ENCODE measurements at regions not wholly inside any gene's neighbourhood (a gene's known extent, or its start where the extent isn't known, plus 50 kb on each side); places are given as distances from the start of the nearest gene placed in this dataset.

DNA sequence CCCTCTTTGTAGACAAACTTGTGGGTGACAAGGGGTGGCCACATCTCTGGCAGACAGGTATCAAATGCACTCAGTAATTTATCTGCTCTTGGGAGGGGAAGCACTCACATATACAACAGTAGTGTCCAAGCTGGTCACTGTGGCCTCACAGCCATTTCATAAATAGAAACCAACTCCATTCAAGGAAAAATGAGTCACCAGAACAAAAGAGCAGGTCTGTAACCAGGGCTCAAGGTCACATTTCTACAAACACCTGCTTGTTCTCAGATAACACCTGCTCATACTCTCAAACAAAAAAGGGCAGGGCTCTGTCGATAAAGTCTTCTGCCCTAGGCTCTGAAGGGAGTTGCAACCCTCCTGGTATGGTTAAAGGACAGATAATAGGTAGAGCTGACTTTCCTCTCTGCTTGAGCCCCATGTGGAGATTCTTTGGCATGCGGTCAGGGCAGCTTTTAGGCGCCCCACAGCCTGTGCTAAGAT lies 459.0 kb downstream of the BCL11A start:
- Histone ChIP-seq H2BK120ac (ENCODE audit: low read depth, low read length) (no peak overlapping the region), H3K4me1 (ENCODE audit: control insufficient read depth, low read depth, low read length) (no peaks in the 10 kb centered on the region), H3K4ac (ENCODE audit: low read depth, low read length) (no peak overlapping the region), H3K18ac (ENCODE audit: low read length) (no peak overlapping the region), H3K79me1 (ENCODE audit: low read length) (no peaks in the 10 kb centered on the region), H3K4me3 (ENCODE audit: low read length) (no peak overlapping the region), H3K23ac (ENCODE audit: low read length) (no peak overlapping the region), H2AK5ac (ENCODE audit: low read length) (no peak overlapping the region), H3K56ac (ENCODE audit: low read length) (no peak overlapping the region), H2BK15ac (replicated peaks; ENCODE audit: low read depth) (no peak overlapping the region), H3K36me3 (ENCODE audit: control insufficient read depth, insufficient read depth, low read length) (no peaks in the 10 kb centered on the region), H4K8ac (ENCODE audit: low read depth, low read length) (no peak overlapping the region), H3K27me3 (ENCODE audit: insufficient read depth, low read length, poor library complexity) (no peaks in the 10 kb centered on the region), H2BK5ac (ENCODE audit: low read length) (no peak overlapping the region), H4K5ac (ENCODE audit: low read length) (no peak overlapping the region), H3K9ac (ENCODE audit: low read length) (no peak overlapping the region), H3K4me2 (ENCODE audit: low read length) (no peak overlapping the region), H3K27ac (ENCODE audit: low read depth, low read length) (no peak overlapping the region), H3K79me2 (ENCODE audit: control insufficient read depth, insufficient read depth, low read length) (no peaks in the 10 kb centered on the region)
- DNase-seq = no peak
- no CpG with 5 or more reads among the region's 3 CpGs for WGBS (ENCODE audit: extremely low coverage, insufficient coverage, low lambda C conversion rate)

DNA sequence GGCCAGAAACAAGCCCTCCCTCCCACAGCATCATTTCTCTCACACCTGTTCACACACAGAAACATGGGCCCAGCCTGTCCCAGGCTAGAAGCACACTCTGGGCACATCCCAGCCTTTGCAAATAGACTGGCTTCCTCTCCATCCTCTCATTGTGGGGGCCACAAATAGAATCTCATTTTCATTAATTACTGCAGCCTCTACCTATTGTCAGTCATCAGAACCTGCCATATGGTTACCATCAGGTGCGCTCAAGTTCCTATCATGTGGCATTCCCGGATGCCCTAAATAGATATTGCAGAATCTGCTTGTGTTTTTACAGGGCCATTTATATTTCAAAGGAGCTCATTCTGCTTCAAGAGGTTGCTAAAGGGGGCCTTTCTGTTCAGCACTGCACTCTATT lies 460.7 kb downstream of the BCL11A start:
- Histone ChIP-seq H3K56ac (ENCODE audit: low read length) (no peak overlapping the region), H3K18ac (ENCODE audit: low read length) (no peak overlapping the region), H3K79me1 (ENCODE audit: low read length) (no peaks in the 10 kb centered on the region), H3K4me1 (ENCODE audit: control insufficient read depth, low read depth, low read length) (no peaks in the 10 kb centered on the region), H4K5ac (ENCODE audit: low read length) (no peak overlapping the region), H3K4me3 (ENCODE audit: low read length) (no peak overlapping the region), H3K9ac (ENCODE audit: low read length) (no peak overlapping the region), H2AK5ac (ENCODE audit: low read length) (no peak overlapping the region), H2BK15ac (replicated peaks; ENCODE audit: low read depth) (no peak overlapping the region), H2BK5ac (ENCODE audit: low read length) (no peak overlapping the region), H4K8ac (ENCODE audit: low read depth, low read length) (no peak overlapping the region), H3K23ac (ENCODE audit: low read length) (no peak overlapping the region), H2BK120ac (ENCODE audit: low read depth, low read length) (no peak overlapping the region), H3K4ac (ENCODE audit: low read depth, low read length) (no peak overlapping the region), H3K27me3 (ENCODE audit: insufficient read depth, low read length, poor library complexity) (no peaks in the 10 kb centered on the region), H3K36me3 (ENCODE audit: control insufficient read depth, insufficient read depth, low read length) (no peaks in the 10 kb centered on the region), H3K4me2 (ENCODE audit: low read length) (no peak overlapping the region), H3K79me2 (ENCODE audit: control insufficient read depth, insufficient read depth, low read length) (no peaks in the 10 kb centered on the region), H3K27ac (ENCODE audit: low read depth, low read length) (no peak overlapping the region)
- no CpG with 5 or more reads among the region's 2 CpGs for WGBS (ENCODE audit: extremely low coverage, insufficient coverage, low lambda C conversion rate)
- DNase-seq = no peak

DNA sequence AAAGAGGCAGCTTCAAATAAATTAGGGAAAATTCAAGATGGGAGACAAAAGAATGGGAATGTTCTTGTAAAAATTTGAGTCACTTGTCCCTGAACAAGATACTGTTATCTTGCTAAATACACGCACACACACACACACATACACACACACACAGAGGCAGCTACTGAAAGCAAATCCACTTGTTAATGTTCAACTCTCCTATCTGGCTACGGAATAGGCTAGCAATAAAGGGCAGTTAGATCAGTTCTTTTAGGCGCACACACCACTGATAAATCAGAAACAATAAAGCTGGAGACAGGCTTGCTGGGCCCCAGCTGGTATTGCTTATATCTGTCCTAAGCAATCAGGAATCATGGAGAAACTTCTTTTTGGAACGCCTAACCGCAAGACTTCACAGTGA lies 461.6 kb downstream of the BCL11A start:
- H3K4me2 ChIP-seq (ENCODE audit: low read length) = no peak overlapping the region
- H2BK120ac ChIP-seq (ENCODE audit: low read depth, low read length) = no peak overlapping the region
- no peak overlapping the region for H4K5ac ChIP-seq (ENCODE audit: low read length)
- H3K4ac ChIP-seq (ENCODE audit: low read depth, low read length) = no peak overlapping the region
- H3K27me3 ChIP-seq (ENCODE audit: insufficient read depth, low read length, poor library complexity) = no peaks in the 10 kb centered on the region
- no peak overlapping the region for H4K8ac ChIP-seq (ENCODE audit: low read depth, low read length)
- H3K23ac ChIP-seq (ENCODE audit: low read length) = no peak overlapping the region
- H2AK5ac ChIP-seq (ENCODE audit: low read length) = no peak overlapping the region
- no peak for DNase-seq
- H2BK15ac ChIP-seq (replicated peaks; ENCODE audit: low read depth) = no peak overlapping the region
- no peaks in the 10 kb centered on the region for H3K36me3 ChIP-seq (ENCODE audit: control insufficient read depth, insufficient read depth, low read length)
- H3K56ac ChIP-seq (ENCODE audit: low read length) = no peak overlapping the region
- H3K18ac ChIP-seq (ENCODE audit: low read length) = no peak overlapping the region
- H2BK5ac ChIP-seq (ENCODE audit: low read length) = no peak overlapping the region
- H3K4me3 ChIP-seq (ENCODE audit: low read length) = no peak overlapping the region
- no peaks in the 10 kb centered on the region for H3K79me2 ChIP-seq (ENCODE audit: control insufficient read depth, insufficient read depth, low read length)
- H3K27ac ChIP-seq (ENCODE audit: low read depth, low read length) = no peak overlapping the region
- no CpG with 5 or more reads among the region's 5 CpGs for WGBS (ENCODE audit: extremely low coverage, insufficient coverage, low lambda C conversion rate)
- no peaks in the 10 kb centered on the region for H3K79me1 ChIP-seq (ENCODE audit: low read length)
- H3K4me1 ChIP-seq (ENCODE audit: control insufficient read depth, low read depth, low read length) = no peaks in the 10 kb centered on the region
- H3K9ac ChIP-seq (ENCODE audit: low read length) = no peak overlapping the region

DNA sequence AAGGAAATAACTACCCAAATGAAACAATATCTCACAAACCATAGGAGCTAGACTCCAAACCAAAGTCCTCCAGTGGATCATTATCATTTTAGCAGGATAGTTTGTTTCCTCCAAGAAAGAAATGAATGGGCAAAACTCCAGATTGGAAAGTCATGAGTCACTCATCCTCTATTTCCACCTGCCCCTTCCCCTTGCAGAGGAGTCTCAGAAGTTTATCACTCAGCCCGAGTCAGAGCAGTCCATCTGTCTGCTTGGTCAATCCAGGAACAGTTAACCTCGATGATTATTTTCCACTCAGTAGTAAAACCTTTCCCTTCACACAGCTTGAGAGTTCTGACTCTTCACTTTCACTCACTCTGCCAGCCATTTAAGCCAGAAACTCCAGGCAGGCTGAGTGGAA lies 462.2 kb downstream of the BCL11A start:
- H3K4me2 ChIP-seq (ENCODE audit: low read length) = no peak overlapping the region
- H3K23ac ChIP-seq (ENCODE audit: low read length) = no peak overlapping the region
- H3K4me3 ChIP-seq (ENCODE audit: low read length) = no peak overlapping the region
- H3K18ac ChIP-seq (ENCODE audit: low read length) = no peak overlapping the region
- H2BK15ac ChIP-seq (replicated peaks; ENCODE audit: low read depth) = no peak overlapping the region
- no peaks in the 10 kb centered on the region for H3K4me1 ChIP-seq (ENCODE audit: control insufficient read depth, low read depth, low read length)
- no peak overlapping the region for H2BK120ac ChIP-seq (ENCODE audit: low read depth, low read length)
- no peak overlapping the region for H3K4ac ChIP-seq (ENCODE audit: low read depth, low read length)
- no peaks in the 10 kb centered on the region for H3K36me3 ChIP-seq (ENCODE audit: control insufficient read depth, insufficient read depth, low read length)
- no peaks in the 10 kb centered on the region for H3K27me3 ChIP-seq (ENCODE audit: insufficient read depth, low read length, poor library complexity)
- H3K79me1 ChIP-seq (ENCODE audit: low read length) = no peaks in the 10 kb centered on the region
- no peak overlapping the region for H3K56ac ChIP-seq (ENCODE audit: low read length)
- H4K8ac ChIP-seq (ENCODE audit: low read depth, low read length) = no peak overlapping the region
- DNase-seq = no peak
- WGBS (ENCODE audit: extremely low coverage, insufficient coverage, low lambda C conversion rate) = no CpG with 5 or more reads among the region's 2 CpGs
- H3K79me2 ChIP-seq (ENCODE audit: control insufficient read depth, insufficient read depth, low read length) = no peaks in the 10 kb centered on the region
- no peak overlapping the region for H3K9ac ChIP-seq (ENCODE audit: low read length)
- no peak overlapping the region for H2AK5ac ChIP-seq (ENCODE audit: low read length)
- H4K5ac ChIP-seq (ENCODE audit: low read length) = no peak overlapping the region
- no peak overlapping the region for H3K27ac ChIP-seq (ENCODE audit: low read depth, low read length)
- no peak overlapping the region for H2BK5ac ChIP-seq (ENCODE audit: low read length)

DNA sequence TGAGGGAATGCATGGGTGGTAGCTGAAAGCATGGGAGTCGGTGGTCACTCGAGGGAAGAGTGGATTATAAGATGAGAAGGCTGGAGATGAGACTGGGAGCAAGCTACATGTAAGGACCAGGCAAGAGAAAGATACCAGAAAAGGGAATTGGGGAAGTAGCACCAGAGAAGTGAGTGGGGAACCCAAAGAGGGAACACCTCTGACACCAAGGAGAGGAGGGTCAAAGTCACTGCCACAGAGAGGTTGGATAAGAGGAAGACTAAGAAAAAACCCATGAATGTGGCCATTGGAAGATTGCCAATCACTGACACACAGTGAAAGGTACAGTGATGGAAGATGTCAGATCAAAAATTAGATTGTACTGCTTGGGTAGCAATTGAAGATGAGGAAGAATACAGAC lies 473.9 kb downstream of the BCL11A start:
- H3K4me1 ChIP-seq (ENCODE audit: control insufficient read depth, low read depth, low read length) = no peaks in the 10 kb centered on the region
- no peak overlapping the region for H2BK5ac ChIP-seq (ENCODE audit: low read length)
- no peak for DNase-seq
- no peak overlapping the region for H4K8ac ChIP-seq (ENCODE audit: low read depth, low read length)
- H3K79me1 ChIP-seq (ENCODE audit: low read length) = no peaks in the 10 kb centered on the region
- no CpG with 5 or more reads among the region's 2 CpGs for WGBS (ENCODE audit: extremely low coverage, insufficient coverage, low lambda C conversion rate)
- H3K4me2 ChIP-seq (ENCODE audit: low read length) = no peak overlapping the region
- no peaks in the 10 kb centered on the region for H3K79me2 ChIP-seq (ENCODE audit: control insufficient read depth, insufficient read depth, low read length)
- H3K4me3 ChIP-seq (ENCODE audit: low read length) = no peak overlapping the region
- no peak overlapping the region for H3K18ac ChIP-seq (ENCODE audit: low read length)
- H3K9ac ChIP-seq (ENCODE audit: low read length) = no peak overlapping the region
- H2AK5ac ChIP-seq (ENCODE audit: low read length) = no peak overlapping the region
- H3K4ac ChIP-seq (ENCODE audit: low read depth, low read length) = no peak overlapping the region
- H3K27ac ChIP-seq (ENCODE audit: low read depth, low read length) = no peak overlapping the region
- H3K56ac ChIP-seq (ENCODE audit: low read length) = no peak overlapping the region
- no peak overlapping the region for H4K5ac ChIP-seq (ENCODE audit: low read length)
- H2BK15ac ChIP-seq (replicated peaks; ENCODE audit: low read depth) = no peak overlapping the region
- no peak overlapping the region for H2BK120ac ChIP-seq (ENCODE audit: low read depth, low read length)
- no peaks in the 10 kb centered on the region for H3K27me3 ChIP-seq (ENCODE audit: insufficient read depth, low read length, poor library complexity)
- H3K36me3 ChIP-seq (ENCODE audit: control insufficient read depth, insufficient read depth, low read length) = no peaks in the 10 kb centered on the region
- no peak overlapping the region for H3K23ac ChIP-seq (ENCODE audit: low read length)

DNA sequence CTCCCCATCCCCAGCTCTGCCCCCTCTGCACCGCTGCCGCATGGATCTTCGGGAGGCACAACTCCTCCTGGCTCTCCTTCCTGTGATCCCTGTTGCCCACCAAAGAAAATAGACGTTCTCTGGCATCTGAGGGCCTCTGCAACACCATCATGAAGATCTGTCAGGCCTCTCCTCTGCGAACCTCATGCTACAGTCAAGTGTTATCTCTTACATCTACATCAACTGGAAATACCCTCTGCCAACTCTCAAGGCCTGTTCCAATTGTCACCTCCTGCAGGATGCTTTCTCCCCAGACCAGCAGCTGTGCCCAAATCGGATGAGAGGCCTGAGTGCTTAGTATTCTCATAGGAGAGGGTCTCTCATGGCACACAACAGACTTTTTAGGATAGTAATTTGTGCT lies 478.4 kb downstream of the BCL11A start:
- H3K23ac ChIP-seq (ENCODE audit: low read length) = no peak overlapping the region
- no peaks in the 10 kb centered on the region for H3K27me3 ChIP-seq (ENCODE audit: insufficient read depth, low read length, poor library complexity)
- no peaks in the 10 kb centered on the region for H3K36me3 ChIP-seq (ENCODE audit: control insufficient read depth, insufficient read depth, low read length)
- H3K56ac ChIP-seq (ENCODE audit: low read length) = no peak overlapping the region
- H4K8ac ChIP-seq (ENCODE audit: low read depth, low read length) = no peak overlapping the region
- H3K18ac ChIP-seq (ENCODE audit: low read length) = no peak overlapping the region
- no peak overlapping the region for H3K4ac ChIP-seq (ENCODE audit: low read depth, low read length)
- H3K79me2 ChIP-seq (ENCODE audit: control insufficient read depth, insufficient read depth, low read length) = no peaks in the 10 kb centered on the region
- H2AK5ac ChIP-seq (ENCODE audit: low read length) = no peak overlapping the region
- no peak overlapping the region for H3K9ac ChIP-seq (ENCODE audit: low read length)
- H4K5ac ChIP-seq (ENCODE audit: low read length) = no peak overlapping the region
- WGBS (ENCODE audit: extremely low coverage, insufficient coverage, low lambda C conversion rate) = no CpG with 5 or more reads among the region's 6 CpGs
- H3K27ac ChIP-seq (ENCODE audit: low read depth, low read length) = no peak overlapping the region
- no peak overlapping the region for H3K4me2 ChIP-seq (ENCODE audit: low read length)
- DNase-seq = no peak
- no peaks in the 10 kb centered on the region for H3K4me1 ChIP-seq (ENCODE audit: control insufficient read depth, low read depth, low read length)
- no peak overlapping the region for H2BK120ac ChIP-seq (ENCODE audit: low read depth, low read length)
- H3K79me1 ChIP-seq (ENCODE audit: low read length) = no peaks in the 10 kb centered on the region
- H2BK5ac ChIP-seq (ENCODE audit: low read length) = no peak overlapping the region
- H2BK15ac ChIP-seq (replicated peaks; ENCODE audit: low read depth) = no peak overlapping the region
- no peak overlapping the region for H3K4me3 ChIP-seq (ENCODE audit: low read length)

Measured in mesendoderm (in vitro differentiated cells).